Kasumi-1 (cell line): ENCODE measurements at regions not wholly inside any gene's neighbourhood (a gene's known extent, or its start where the extent isn't known, plus 50 kb on each side); places are given as distances from the start of the nearest gene placed in this dataset.

Experiments
- DNase-seq, 2 experiments: peaks; one replicate each; lab custom pipeline; 2025; lab: John Stamatoyannopoulos, UW

DNA sequence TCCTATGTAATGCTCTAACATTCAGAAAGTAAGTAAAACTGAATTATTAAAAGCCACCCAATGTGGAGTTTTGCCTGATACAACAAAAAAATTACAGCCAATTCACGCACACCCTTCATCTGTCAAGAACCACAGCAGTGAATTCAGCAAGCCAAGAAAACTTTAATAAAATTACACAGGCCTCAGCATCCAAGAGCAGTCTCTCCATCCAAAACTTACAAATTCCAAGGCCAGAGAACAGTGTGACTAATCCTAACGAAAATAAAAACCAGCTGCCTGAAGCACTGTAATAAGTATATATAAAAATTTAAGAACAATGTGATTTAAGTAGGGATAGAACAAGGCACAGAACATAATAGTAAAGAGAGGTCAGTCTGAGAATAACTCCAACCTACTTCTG, 54.2 kb downstream of the SIX6 start:
- no peak for DNase-seq

DNA sequence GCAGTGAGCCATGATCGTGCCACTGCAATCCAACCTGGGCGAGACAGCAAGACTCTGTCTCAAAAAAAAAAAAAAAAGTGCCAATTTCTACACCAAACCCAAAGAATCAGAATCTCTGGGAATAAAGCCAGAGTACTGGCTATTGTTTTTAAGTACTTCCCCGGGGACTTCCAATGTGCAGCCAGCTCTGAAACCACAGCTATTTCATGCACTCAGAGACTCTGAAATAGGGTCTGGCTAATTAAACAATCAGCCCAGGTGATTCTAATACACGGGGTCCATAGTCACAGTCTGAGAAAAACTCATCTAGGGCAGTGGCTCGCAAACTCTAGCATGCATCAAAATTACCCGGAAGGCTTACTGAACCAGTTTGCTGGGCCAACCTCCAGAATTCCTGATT, 56.3 kb downstream of the SIX6 start:
- DNase-seq = no peak

DNA sequence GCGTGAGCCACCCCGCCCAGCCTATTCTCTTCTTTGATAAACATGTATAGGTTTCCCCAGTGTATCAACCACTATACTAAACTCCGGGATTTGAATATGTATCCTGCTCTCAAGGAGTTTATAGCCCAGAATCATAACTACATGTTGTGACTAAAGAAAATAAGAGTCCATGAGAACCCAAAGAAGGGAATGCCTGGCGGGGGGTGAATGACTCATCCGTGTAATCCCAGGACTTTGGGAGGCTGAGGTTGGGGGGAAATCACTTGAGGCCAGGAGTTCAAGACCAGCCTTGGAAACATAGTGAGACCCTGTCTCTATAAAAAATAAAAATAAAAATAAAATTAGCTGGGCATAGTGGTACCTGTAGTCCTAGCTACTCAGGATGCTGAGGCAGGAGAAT, 57.2 kb downstream of the SIX6 start:
- no peak for DNase-seq

DNA sequence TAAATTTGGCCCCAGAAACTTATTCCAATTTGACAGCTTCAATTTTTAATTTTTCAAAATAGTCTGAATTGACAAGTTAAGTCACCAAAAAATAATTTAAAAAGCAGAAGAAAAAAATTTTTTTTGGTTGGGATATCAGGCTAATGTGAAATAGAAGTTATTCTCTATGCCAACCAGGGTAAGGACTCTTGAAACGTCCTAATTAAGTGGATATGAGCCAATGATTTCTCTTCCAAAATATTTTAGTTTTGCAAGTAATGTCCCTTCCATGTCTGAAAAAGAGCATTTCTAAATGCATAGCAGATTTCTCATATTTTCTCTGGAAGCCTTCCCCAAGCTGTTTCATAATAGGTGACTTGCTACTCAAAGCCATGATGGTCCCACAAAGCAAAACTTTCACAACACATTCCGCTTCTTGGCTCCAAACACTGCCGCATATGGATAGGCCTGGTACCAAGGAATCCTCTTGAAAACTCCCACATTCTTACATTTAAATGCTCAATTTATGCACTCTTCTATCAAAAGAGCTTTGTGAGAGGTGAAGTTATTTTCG, 65.1 kb downstream of the SIX6 start:
- no peak for DNase-seq

DNA sequence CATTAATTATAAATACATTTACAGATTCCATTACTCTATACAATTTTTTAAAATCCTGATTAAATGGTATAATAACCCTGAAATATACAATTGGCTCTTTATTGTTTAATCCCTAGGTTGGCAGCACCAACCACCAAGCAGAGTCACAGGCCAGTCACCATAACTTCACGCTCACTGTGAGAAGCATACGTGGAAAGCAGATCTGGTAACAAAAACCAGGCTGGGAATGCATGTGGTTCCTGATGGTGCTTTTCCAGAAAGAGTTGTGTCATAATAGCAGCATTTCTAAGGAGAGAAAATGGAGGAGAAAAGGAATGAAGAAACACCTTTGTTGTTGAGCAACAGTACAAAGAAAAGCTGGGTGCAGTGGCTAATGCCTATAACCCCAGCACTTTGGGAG, 66.1 kb downstream of the SIX6 start:
- DNase-seq = no peak

DNA sequence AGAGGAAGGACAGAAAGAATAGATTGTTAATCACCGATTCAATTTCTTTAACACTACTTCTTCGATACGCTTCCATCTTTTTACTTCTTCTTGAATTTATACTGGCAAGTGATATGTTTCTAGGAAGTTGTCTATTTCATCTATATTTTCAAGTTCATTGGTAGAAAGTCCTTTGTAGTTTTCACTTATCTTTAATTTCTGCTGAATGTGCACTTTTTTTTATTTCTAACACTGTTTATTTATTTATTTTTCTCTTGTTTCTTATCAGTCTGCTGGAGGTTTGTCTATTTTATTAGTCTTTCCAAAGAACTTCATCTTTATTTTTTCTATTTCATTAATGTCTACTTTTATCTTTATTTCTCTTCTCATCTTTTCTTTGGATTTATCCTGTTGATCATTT, 63.6 kb downstream of the SIX1 start:
- DNase-seq = no peak

DNA sequence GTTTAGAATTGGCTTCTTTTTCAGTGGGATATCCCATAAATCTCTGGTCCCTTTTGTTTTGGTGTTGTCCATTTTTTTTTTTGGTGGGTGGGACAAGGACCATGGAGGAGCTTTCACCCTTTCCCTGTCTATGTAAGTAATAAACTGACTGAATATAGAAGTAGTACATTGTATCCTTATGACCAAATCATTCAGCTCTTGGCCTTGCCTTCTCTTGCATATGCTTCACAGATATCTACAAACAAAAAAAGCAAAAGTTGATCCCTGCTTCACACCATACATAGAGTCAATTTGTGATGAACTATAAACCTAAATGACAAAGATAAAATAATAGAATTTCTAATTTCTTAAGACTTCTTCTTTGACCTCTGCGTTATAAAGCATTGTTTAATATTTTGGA, 59.8 kb downstream of the SIX1 start:
- DNase-seq = no peak

DNA sequence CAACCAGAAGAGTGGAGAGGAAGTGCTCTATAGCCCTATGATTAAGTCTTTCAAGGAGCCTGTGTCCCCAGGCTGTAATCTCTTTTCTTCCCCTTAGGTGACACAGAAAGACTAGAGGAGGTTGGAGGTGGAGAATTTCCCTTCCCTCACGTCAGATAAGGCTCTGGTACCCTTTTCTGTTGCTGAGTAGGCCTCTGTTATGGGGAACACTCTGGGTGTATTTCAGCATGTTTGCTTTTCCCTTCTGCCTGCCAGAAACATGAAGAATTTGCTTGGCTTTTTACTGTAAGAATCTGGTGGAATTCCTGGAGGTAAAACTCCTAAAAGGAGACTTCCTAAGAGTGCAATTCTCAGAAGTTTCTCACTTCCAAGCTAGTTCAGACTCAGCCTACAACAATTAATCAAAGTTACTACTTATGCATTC, 58.3 kb downstream of the SIX1 start:
- peak; percentile 7 to 14 for DNase-seq
